ENCODE measurements at regions not wholly inside any gene's neighbourhood (a gene's known extent, or its start where the extent isn't known, plus 50 kb on each side); places are given as distances from the start of the nearest gene placed in this dataset.
A peak's percentile ranks its signal among the peaks of the same experiment; 100 is the strongest.
"Not testable (repeated sequence)": the region's sequence is repeated elsewhere in the genome, so short reads cannot be mapped to it uniquely, and the experiment has no call there.

- no peak for DNase-seq (ENCODE audit: low read depth in 2 of 2)
These were observed 231.0 kb downstream of the NNT start for GRCh38 chr5:43833961-43834360.

GRCh38 chr5:43824325-43824964 lies 221.5 kb downstream of the NNT start:
- DNase-seq (ENCODE audit: low read depth in 2 of 2), result not testable (repeated sequence)

GRCh38 chr5:43818394-43818793 lies 215.4 kb downstream of the NNT start:
- not testable (repeated sequence) for DNase-seq (ENCODE audit: low read depth in 2 of 2)

GRCh38 chr5:43815497-43815896 lies 212.5 kb downstream of the NNT start:
- DNase-seq (ENCODE audit: low read depth in 2 of 2), result no peak

- no peak for DNase-seq (ENCODE audit: low read depth in 2 of 2)
These were observed 201.7 kb downstream of the NNT start for GRCh38 chr5:43804723-43805122.

GRCh38 chr5:43804041-43804440 lies 201.1 kb downstream of the NNT start:
- DNase-seq (ENCODE audit: low read depth in 2 of 2), result no peak

- DNase-seq (ENCODE audit: low read depth in 2 of 2), result no peak
These were observed 199.7 kb downstream of the NNT start for GRCh38 chr5:43802651-43803050.

GRCh38 chr5:43802119-43802518 lies 199.1 kb downstream of the NNT start:
- no peak for DNase-seq (ENCODE audit: low read depth in 2 of 2)

- DNase-seq (ENCODE audit: low read depth in 2 of 2), result no peak
These were observed 195.8 kb downstream of the NNT start for GRCh38 chr5:43798740-43799139.

- DNase-seq (ENCODE audit: low read depth in 2 of 2), result not testable (repeated sequence)
These were observed 188.9 kb downstream of the NNT start for GRCh38 chr5:43791880-43792279.

- no peak for DNase-seq (ENCODE audit: low read depth in 2 of 2)
These were observed 182.2 kb downstream of the NNT start for GRCh38 chr5:43785198-43785597.

- DNase-seq (ENCODE audit: low read depth in 2 of 2), result no peak
These were observed 177.6 kb downstream of the NNT start for GRCh38 chr5:43780586-43780985.

- no peak for DNase-seq (ENCODE audit: low read depth in 2 of 2)
These were observed 172.0 kb downstream of the NNT start for GRCh38 chr5:43774881-43775399.

- DNase-seq (ENCODE audit: low read depth in 2 of 2), result peak; percentile 10 to 61
These were observed 170.5 kb downstream of the NNT start for GRCh38 chr5:43773478-43773844.

GRCh38 chr5:43772764-43773477 lies 169.9 kb downstream of the NNT start:
- DNase-seq (ENCODE audit: low read depth in 2 of 2), result peak; percentile 49 to 74

- DNase-seq (ENCODE audit: low read depth in 2 of 2), result no peak
These were observed 169.4 kb downstream of the NNT start for GRCh38 chr5:43772458-43772763.

GRCh38 chr5:43771611-43772031 lies 168.6 kb downstream of the NNT start:
- DNase-seq (ENCODE audit: low read depth in 2 of 2), result no peak

GRCh38 chr5:43769571-43770355 lies 166.8 kb downstream of the NNT start:
- DNase-seq (ENCODE audit: low read depth in 2 of 2), result peak; percentile 49 to 87

Data from lung microvascular endothelial cell (primary cell).